D721Med (cell line): ENCODE measurements at regions not wholly inside any gene's neighbourhood (a gene's known extent, or its start where the extent isn't known, plus 50 kb on each side); places are given as distances from the start of the nearest gene placed in this dataset.

ENCODE experiments used
- DNase-seq: peaks from one replicate; pipeline ENCODE4 v3.0.0; 2011; ENCODE audit warnings: low spot score; ENCODE audit not compliant: insufficient read length
- FAIRE-seq: peaks from 2 replicates; lab custom pipeline; 2011; peaks lifted over from hg19 to GRCh38; lab: Jason Lieb, UNC
- TF ChIP-seq, protein P1 (sequence below): IDR thresholded peaks from 2 replicates; pipeline ENCODE4 v1.5.1; 2012; ENCODE audit warnings: mild to moderate bottlenecking, control low read depth; ENCODE audit not compliant: insufficient read depth; ENCODE audit errors: missing control alignments

DNA sequence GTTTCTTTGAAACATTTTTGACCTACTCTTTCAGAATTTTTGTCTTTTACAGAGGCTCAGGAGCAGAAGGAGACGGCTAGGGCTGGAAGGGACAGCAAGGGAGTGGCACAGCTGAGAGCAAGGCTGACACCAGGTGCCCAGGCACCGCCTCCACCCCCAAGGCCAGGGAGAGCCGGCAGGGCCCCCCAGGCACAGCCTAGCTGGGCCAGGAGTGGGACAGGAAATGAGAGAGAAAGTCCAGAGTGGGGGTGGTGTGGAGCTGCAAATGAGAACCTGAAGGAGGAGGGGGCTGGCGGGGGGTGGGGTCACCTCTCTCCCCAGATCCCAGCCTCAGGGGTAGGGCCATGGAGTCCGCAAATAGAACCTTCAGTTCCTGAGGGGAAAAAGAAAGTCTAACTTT, 236.7 kb downstream of the CDC5L start:
- TF ChIP-seq, protein P1, sequence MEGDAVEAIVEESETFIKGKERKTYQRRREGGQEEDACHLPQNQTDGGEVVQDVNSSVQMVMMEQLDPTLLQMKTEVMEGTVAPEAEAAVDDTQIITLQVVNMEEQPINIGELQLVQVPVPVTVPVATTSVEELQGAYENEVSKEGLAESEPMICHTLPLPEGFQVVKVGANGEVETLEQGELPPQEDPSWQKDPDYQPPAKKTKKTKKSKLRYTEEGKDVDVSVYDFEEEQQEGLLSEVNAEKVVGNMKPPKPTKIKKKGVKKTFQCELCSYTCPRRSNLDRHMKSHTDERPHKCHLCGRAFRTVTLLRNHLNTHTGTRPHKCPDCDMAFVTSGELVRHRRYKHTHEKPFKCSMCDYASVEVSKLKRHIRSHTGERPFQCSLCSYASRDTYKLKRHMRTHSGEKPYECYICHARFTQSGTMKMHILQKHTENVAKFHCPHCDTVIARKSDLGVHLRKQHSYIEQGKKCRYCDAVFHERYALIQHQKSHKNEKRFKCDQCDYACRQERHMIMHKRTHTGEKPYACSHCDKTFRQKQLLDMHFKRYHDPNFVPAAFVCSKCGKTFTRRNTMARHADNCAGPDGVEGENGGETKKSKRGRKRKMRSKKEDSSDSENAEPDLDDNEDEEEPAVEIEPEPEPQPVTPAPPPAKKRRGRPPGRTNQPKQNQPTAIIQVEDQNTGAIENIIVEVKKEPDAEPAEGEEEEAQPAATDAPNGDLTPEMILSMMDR = no peak
- no peak for FAIRE-seq
- no peak for DNase-seq

GRCh38 chr6:44624936-44625573, 237.5 kb downstream of the CDC5L start:
- TF ChIP-seq, protein P1 = no peak
- FAIRE-seq = no peak

DNA sequence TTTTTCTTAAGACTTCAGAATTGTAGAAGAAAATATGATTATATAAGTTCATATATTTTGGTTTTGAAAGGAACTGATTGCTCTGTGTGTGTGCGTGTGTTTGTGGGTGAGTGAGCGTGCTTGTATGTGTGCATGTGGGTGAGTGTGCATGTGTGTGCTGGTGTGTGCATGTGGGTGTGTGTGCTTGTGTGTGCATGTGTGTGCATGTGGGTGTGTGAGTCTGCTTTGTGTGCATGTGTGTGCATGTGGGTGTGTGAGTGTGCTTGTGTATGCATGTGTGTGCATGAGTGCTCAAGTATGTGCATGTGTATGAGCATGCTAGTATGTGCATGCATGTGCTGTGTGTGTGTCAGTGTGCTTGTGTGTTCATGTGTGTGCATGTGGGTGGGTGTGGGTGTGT, 238.5 kb downstream of the CDC5L start:
- FAIRE-seq (no peak), DNase-seq (no peak)
- TF ChIP-seq, protein P1 = no peak

More at GRCh38 chr6:44624936-44625573, 237.5 kb downstream of the CDC5L start:
- DNase-seq = no peak

DNA sequence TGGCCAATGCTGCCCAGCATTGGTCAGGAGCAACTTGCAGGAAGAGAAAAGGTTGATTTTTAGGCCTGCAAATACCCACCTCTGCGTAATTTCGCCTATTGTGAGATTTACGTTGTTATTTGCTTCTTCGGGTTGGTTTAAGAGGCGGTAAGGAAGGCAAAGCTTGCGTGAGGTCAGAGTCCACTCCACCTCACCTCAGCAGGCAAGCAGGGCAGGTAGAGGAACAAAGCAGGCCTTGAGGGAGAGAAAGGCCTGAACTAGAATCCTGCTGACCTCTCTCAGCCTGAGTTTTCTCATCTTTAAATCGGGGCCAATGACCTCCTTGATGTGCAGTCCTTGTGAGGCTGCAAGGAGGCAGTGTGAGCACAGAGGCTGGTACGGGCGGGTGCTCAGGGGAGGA, 239.1 kb downstream of the CDC5L start:
- FAIRE-seq (no peak), DNase-seq (no peak)
- TF ChIP-seq, protein P1 = no peak

DNA sequence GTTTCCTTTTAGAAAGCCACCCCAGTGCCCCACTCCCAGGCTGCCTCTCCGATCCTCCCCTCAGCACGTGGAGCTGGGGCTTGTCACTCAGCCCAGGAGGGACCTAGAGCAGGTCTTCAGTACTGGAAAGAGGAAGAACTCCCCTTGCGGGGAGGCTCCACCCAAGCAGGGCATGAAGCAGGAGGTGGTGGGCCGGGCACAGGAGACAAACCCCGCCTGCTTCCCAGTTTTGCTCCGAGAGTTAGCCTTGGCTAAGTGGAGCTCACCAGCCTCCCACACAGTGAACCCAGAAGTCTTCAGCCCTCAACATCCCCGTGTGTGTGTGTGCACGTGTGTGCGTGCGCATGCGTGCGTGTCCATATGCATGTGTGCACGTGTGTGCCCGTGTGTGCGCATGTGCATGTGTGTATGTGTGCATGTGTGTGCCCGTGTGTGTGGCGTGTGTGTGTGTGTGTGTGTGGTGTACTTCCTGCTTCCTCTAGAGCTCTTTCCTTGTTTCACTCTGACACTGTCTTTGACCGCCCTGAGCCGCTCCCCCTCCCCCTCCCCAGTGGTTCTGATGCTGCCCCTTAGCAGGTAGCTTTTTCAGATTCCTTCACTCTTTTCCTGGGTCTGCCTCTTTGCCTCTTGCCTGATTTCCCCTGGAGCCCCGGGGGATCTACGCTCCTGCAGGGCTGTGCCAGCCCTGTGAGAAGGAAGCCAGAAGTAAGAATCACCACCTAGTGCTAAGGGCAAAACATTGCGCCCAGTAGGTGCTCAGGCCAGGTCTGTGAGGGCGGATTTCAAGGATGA, 239.8 kb downstream of the CDC5L start:
- TF ChIP-seq, protein P1 = no peak
- DNase-seq (no peak), FAIRE-seq (no peak)

DNA sequence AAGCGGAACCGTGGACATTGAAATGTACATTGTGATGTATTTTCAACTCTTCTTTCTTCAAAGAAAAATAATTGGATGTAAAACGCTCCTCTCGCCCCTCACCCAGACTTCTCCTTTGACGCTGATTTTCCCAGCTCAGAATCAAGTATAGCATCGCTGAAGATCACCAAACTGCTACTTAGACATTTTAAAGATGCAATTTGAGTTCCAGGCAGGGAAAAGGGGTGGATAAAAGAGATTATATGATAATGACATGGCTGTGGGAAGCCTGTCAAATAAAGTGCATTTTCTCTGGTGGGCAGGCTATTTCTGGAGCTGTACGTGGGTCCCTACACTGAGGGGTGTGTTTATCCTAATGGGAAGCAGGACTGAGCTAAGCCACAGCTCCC, 240.4 kb downstream of the CDC5L start:
- TF ChIP-seq, protein P1 = no peak
- no peak for FAIRE-seq

DNA sequence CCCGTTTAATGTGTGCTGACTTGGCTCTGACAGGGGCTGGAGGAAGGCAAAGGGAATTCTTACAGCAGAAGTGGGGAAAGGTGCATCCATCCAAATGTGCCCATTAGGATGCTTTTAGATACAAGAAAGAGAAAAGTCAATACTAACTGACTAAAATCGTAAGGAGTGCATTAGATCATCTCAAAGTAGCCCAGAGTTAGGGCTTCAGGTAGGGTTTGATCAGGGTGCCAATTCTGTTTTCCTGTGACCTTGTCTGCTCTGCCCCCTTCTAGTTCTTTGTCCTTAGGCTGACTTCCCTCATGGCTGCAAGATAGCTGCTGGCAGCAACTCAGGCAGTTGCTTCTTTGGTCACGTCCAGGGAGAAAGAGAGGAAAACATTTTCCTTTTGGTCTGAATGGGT, 240.8 kb downstream of the CDC5L start:
- no peak for FAIRE-seq
- no peak for DNase-seq
- TF ChIP-seq, protein P1 = no peak

More for the DNA sequence above, 240.4 kb downstream of the CDC5L start:
- no peak for DNase-seq
